Neuron (in vitro differentiated cells): ENCODE measurements at regions not wholly inside any gene's neighbourhood (a gene's known extent, or its start where the extent isn't known, plus 50 kb on each side); places are given as distances from the start of the nearest gene placed in this dataset.

Experiments
- H2AFZ ChIP-seq: one replicate; pipeline ENCODE4 v1.6.1; 2013; ENCODE audit warnings: low read depth, mild to moderate bottlenecking, inconsistent platforms, low read length, moderate library complexity
- H3K27me3 ChIP-seq: one replicate; pipeline ENCODE4 v1.6.1; 2013; ENCODE audit warnings: low read length; ENCODE audit not compliant: insufficient read depth
- H3K36me3 ChIP-seq: one replicate; pipeline ENCODE4 v1.6.1; 2013; ENCODE audit warnings: low read length; ENCODE audit not compliant: insufficient read depth
- H3K4me1 ChIP-seq: one replicate; pipeline ENCODE4 v1.6.1; 2013; ENCODE audit warnings: low read length; ENCODE audit not compliant: insufficient read depth
- H3K4me3 ChIP-seq: 2 replicates; pipeline ENCODE4 v1.5.1; 2013; ENCODE audit warnings: mild to moderate bottlenecking, low read length, moderate library complexity
- H3K9me3 ChIP-seq: one replicate; pipeline ENCODE4 v1.6.1; 2013; ENCODE audit warnings: low read length

- Histone ChIP-seq H3K4me3 (no peak overlapping the region), H3K9me3 (no peaks in the 10 kb centered on the region), H2AFZ (no peak overlapping the region), H3K36me3 (no peaks in the 10 kb centered on the region), H3K4me1 (no peaks in the 10 kb centered on the region), H3K27me3 (no peaks in the 10 kb centered on the region)
These were observed 1722.6 kb upstream of the PRR20A start for GRCh38 chr13:55418095-55418494.

- no peaks in the 10 kb centered on the region for H3K27me3 ChIP-seq
- H3K9me3 ChIP-seq, result no peaks in the 10 kb centered on the region
- peaks cover 14% of the 10 kb centered on the region for H3K4me1 ChIP-seq
- no peak overlapping the region for H2AFZ ChIP-seq
- H3K4me3 ChIP-seq, result no peak overlapping the region
- H3K36me3 ChIP-seq, result no peaks in the 10 kb centered on the region
These were observed 1707.9 kb upstream of the PRR20A start for GRCh38 chr13:55432814-55433213.

GRCh38 chr13:55437162-55437561, 1703.6 kb upstream of the PRR20A start:
- H3K27me3 ChIP-seq, result no peaks in the 10 kb centered on the region
- peak overlapping the region; percentile 61 for H2AFZ ChIP-seq
- no peaks in the 10 kb centered on the region for H3K36me3 ChIP-seq
- H3K9me3 ChIP-seq, result no peaks in the 10 kb centered on the region
- peaks cover 18% of the 10 kb centered on the region for H3K4me1 ChIP-seq
- H3K4me3 ChIP-seq, result no peak overlapping the region

GRCh38 chr13:55439450-55439849, 1701.3 kb upstream of the PRR20A start:
- H2AFZ ChIP-seq, result no peak overlapping the region

GRCh38 chr13:55440465-55441085, 1700.1 kb upstream of the PRR20A start:
- Histone ChIP-seq H3K4me3 (no peak overlapping the region), H2AFZ (peak overlapping the region; percentile 26), H3K27me3 (no peaks in the 10 kb centered on the region), H3K9me3 (no peaks in the 10 kb centered on the region), H3K36me3 (no peaks in the 10 kb centered on the region), H3K4me1 (peaks cover 18% of the 10 kb centered on the region)

More at GRCh38 chr13:55439450-55439849, 1701.3 kb upstream of the PRR20A start:
- Histone ChIP-seq H3K4me3 (no peak overlapping the region), H3K9me3 (no peaks in the 10 kb centered on the region), H3K4me1 (peaks cover 18% of the 10 kb centered on the region), H3K27me3 (no peaks in the 10 kb centered on the region), H3K36me3 (no peaks in the 10 kb centered on the region)

- Histone ChIP-seq H3K9me3 (no peaks in the 10 kb centered on the region), H3K36me3 (no peaks in the 10 kb centered on the region), H2AFZ (no peak overlapping the region), H3K4me3 (no peak overlapping the region), H3K4me1 (no peaks in the 10 kb centered on the region), H3K27me3 (no peaks in the 10 kb centered on the region)
These were observed 1676.5 kb upstream of the PRR20A start for GRCh38 chr13:55464222-55464621.

- Histone ChIP-seq H2AFZ (no peak overlapping the region), H3K36me3 (no peaks in the 10 kb centered on the region), H3K27me3 (no peaks in the 10 kb centered on the region), H3K4me3 (no peak overlapping the region), H3K9me3 (no peaks in the 10 kb centered on the region), H3K4me1 (no peaks in the 10 kb centered on the region)
These were observed 1673.2 kb upstream of the PRR20A start for GRCh38 chr13:55467476-55467875.

- H3K4me1 ChIP-seq, result no peaks in the 10 kb centered on the region
- H2AFZ ChIP-seq, result no peak overlapping the region
- H3K36me3 ChIP-seq, result no peaks in the 10 kb centered on the region
- no peaks in the 10 kb centered on the region for H3K27me3 ChIP-seq
- no peak overlapping the region for H3K4me3 ChIP-seq
- H3K9me3 ChIP-seq, result no peaks in the 10 kb centered on the region
These were observed 1657.0 kb upstream of the PRR20A start for GRCh38 chr13:55483626-55484158.

GRCh38 chr13:55493297-55493696, 1647.4 kb upstream of the PRR20A start:
- H3K9me3 ChIP-seq, result no peaks in the 10 kb centered on the region
- no peaks in the 10 kb centered on the region for H3K4me1 ChIP-seq
- H2AFZ ChIP-seq, result no peak overlapping the region
- no peaks in the 10 kb centered on the region for H3K36me3 ChIP-seq
- H3K27me3 ChIP-seq, result no peaks in the 10 kb centered on the region
- no peak overlapping the region for H3K4me3 ChIP-seq

- Histone ChIP-seq H3K27me3 (no peaks in the 10 kb centered on the region), H3K4me3 (no peak overlapping the region), H3K9me3 (no peaks in the 10 kb centered on the region), H3K36me3 (no peaks in the 10 kb centered on the region), H3K4me1 (no peaks in the 10 kb centered on the region), H2AFZ (no peak overlapping the region)
These were observed 1643.2 kb upstream of the PRR20A start for GRCh38 chr13:55497486-55497885.

GRCh38 chr13:55500694-55501093, 1640.0 kb upstream of the PRR20A start:
- H3K27me3 ChIP-seq, result no peaks in the 10 kb centered on the region
- H2AFZ ChIP-seq, result no peak overlapping the region
- H3K4me3 ChIP-seq, result no peak overlapping the region
- H3K4me1 ChIP-seq, result no peaks in the 10 kb centered on the region
- no peaks in the 10 kb centered on the region for H3K36me3 ChIP-seq
- H3K9me3 ChIP-seq, result no peaks in the 10 kb centered on the region

GRCh38 chr13:55516610-55517009, 1624.1 kb upstream of the PRR20A start:
- no peaks in the 10 kb centered on the region for H3K9me3 ChIP-seq
- H3K4me3 ChIP-seq, result no peak overlapping the region
- no peaks in the 10 kb centered on the region for H3K36me3 ChIP-seq
- peak overlapping the region; percentile 54 for H2AFZ ChIP-seq
- H3K27me3 ChIP-seq, result no peaks in the 10 kb centered on the region
- no peaks in the 10 kb centered on the region for H3K4me1 ChIP-seq

GRCh38 chr13:55517312-55517711, 1623.4 kb upstream of the PRR20A start:
- Histone ChIP-seq H3K4me3 (no peak overlapping the region), H2AFZ (peak overlapping the region; percentile 54), H3K9me3 (no peaks in the 10 kb centered on the region), H3K36me3 (no peaks in the 10 kb centered on the region), H3K27me3 (no peaks in the 10 kb centered on the region), H3K4me1 (no peaks in the 10 kb centered on the region)

- Histone ChIP-seq H3K36me3 (no peaks in the 10 kb centered on the region), H3K27me3 (no peaks in the 10 kb centered on the region), H3K4me3 (no peak overlapping the region), H3K4me1 (peaks cover 5% of the 10 kb centered on the region), H2AFZ (no peak overlapping the region), H3K9me3 (no peaks in the 10 kb centered on the region)
These were observed 1612.3 kb upstream of the PRR20A start for GRCh38 chr13:55528434-55528833.
